Gastrocnemius medialis (tissue), 4 donors: ENCODE measurements at regions not wholly inside any gene's neighbourhood (a gene's known extent, or its start where the extent isn't known, plus 50 kb on each side); places are given as distances from the start of the nearest gene placed in this dataset.

Experiments used
- ATAC-seq, 2 donors: fragments of 150-250 bp; one replicate each; pipeline ENCODE4 v1.9.1; 2016
- DNase-seq, 2 donors: peaks; one replicate each; pipeline ENCODE4 v3.0.0-alpha.2; 2019
- H3K27ac ChIP-seq, 4 donors: fragments of 200-600 bp; sonication (generic); 1 replicate in 1 of 4; 2 replicates in 3 of 4; pipeline ENCODE4 v1.5.1; 2016 to 2018; ENCODE audit warnings: mild to moderate bottlenecking in 2 of 4, moderate library complexity in 1 of 4
- H3K27me3 ChIP-seq, 3 donors: fragments of 200-600 bp; sonication (generic) in 2 of 3; 1 replicate in 1 of 3; 2 replicates in 2 of 3; pipeline versions ENCODE4 v1.5.1 to v1.6.0; 2016 to 2019; ENCODE audit warnings: mild to moderate bottlenecking in 1 of 3, moderate library complexity in 1 of 3
- H3K36me3 ChIP-seq, 2 donors: fragments of 200-600 bp; sonication (generic) in 1 of 2; one replicate each; pipeline ENCODE4 v1.5.1; 2017 to 2018
- H3K4me1 ChIP-seq, 2 donors: fragments of 200-600 bp; sonication (generic) in 1 of 2; one replicate each; pipeline ENCODE4 v1.5.1; 2016 to 2017; ENCODE audit warnings: mild to moderate bottlenecking in 2 of 2
- H3K4me3 ChIP-seq, 4 donors: fragments of 200-600 bp; sonication (generic) in 3 of 4; 1 replicate in 1 of 4; 2 replicates in 3 of 4; pipeline ENCODE4 v1.5.1; 2016 to 2019; ENCODE audit warnings: mild to moderate bottlenecking in 2 of 4
- H3K9me3 ChIP-seq, 3 donors: fragments of 200-600 bp; sonication (generic) in 2 of 3; 1 replicate in 1 of 3; 2 replicates in 2 of 3; pipeline ENCODE4 v1.5.1; 2016 to 2019
- POLR2A ChIP-seq, 2 donors: fragments of 450-650 bp; IDR thresholded peaks; one replicate each; pipeline ENCODE4 v1.6.1; 2017; ENCODE audit warnings: antibody characterized with exemption in 2 of 2, mild to moderate bottlenecking in 2 of 2, moderate library complexity in 2 of 2
- in situ Hi-C, 4 donors: fragments of 200-750 bp; cut with MboI; loops; one replicate each; pipeline versions ENCODE4 v1.15.0 to v1.8.0; 2017; ENCODE audit warnings: low sequenced_read_pairs in 4 of 4
- intact Hi-C: fragments of 100-400 bp; cut with DNase I; formaldehyde crosslinking; loops from one replicate; pipeline ENCODE4 v1.15.1; 2023; ENCODE audit warnings: low total_unique reads
- TF ChIP-seq, protein P1 (sequence below), 5 experiments: fragments of 450-650 bp in 3 of 5; fragments of 200-600 bp in 2 of 5; sonication (generic) in 2 of 5; IDR thresholded peaks in 4 of 5; conservative IDR thresholded peaks in 1 of 5; 1 replicate in 4 of 5; 2 replicates in 1 of 5; pipeline ENCODE4 v1.5.1; 2016 to 2019; ENCODE audit warnings: antibody characterized with exemption in 5 of 5, mild to moderate bottlenecking in 3 of 5, moderate library complexity in 3 of 5

DNA sequence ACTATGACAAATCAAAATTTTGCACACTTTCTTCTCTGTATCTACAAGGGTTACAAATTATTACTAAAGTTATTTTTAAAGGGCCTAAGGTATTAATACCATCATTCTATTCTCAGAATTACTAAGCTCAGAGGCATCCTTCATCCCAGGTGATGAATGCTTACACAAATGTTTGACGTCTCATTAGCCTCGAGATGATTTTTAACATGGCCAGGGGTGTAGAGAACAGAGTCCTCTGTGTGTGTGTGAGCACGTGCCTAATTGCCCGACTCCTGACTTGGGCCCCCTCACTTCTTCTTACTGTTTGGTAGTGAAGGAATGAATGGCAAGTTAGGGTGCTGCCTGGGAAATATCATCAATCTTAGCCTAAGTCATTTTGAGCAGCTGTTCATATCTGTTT, 221.1 kb downstream of the ENC1 start:
- in situ Hi-C loops (loop anchor here in 1 of 4 donors (25.0 kb wide), 1 partner anchor 218 kb away; the partner anchor contains the start of gene ENC1), intact Hi-C loops (no loop called here)
- no peak for TF ChIP-seq POLR2A (IDR thresholded peaks at IDR 0.05)
- TF ChIP-seq, protein P1, sequence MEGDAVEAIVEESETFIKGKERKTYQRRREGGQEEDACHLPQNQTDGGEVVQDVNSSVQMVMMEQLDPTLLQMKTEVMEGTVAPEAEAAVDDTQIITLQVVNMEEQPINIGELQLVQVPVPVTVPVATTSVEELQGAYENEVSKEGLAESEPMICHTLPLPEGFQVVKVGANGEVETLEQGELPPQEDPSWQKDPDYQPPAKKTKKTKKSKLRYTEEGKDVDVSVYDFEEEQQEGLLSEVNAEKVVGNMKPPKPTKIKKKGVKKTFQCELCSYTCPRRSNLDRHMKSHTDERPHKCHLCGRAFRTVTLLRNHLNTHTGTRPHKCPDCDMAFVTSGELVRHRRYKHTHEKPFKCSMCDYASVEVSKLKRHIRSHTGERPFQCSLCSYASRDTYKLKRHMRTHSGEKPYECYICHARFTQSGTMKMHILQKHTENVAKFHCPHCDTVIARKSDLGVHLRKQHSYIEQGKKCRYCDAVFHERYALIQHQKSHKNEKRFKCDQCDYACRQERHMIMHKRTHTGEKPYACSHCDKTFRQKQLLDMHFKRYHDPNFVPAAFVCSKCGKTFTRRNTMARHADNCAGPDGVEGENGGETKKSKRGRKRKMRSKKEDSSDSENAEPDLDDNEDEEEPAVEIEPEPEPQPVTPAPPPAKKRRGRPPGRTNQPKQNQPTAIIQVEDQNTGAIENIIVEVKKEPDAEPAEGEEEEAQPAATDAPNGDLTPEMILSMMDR (IDR thresholded peaks at IDR 0.05 in 4 of 5, conservative IDR thresholded peaks at IDR 0.05 in 1 of 5): no peak
- Histone ChIP-seq H3K27me3 (no peaks in the 10 kb centered on the region), H3K27ac (no peak overlapping the region), H3K36me3 (no peaks in the 10 kb centered on the region), H3K9me3 (no peaks in the 10 kb centered on the region), H3K4me3 (no peak overlapping the region), H3K4me1 (peaks cover 18 to 29% of the 10 kb centered on the region in 2 donors)
- DNase-seq (no peak), ATAC-seq (no peak)

DNA sequence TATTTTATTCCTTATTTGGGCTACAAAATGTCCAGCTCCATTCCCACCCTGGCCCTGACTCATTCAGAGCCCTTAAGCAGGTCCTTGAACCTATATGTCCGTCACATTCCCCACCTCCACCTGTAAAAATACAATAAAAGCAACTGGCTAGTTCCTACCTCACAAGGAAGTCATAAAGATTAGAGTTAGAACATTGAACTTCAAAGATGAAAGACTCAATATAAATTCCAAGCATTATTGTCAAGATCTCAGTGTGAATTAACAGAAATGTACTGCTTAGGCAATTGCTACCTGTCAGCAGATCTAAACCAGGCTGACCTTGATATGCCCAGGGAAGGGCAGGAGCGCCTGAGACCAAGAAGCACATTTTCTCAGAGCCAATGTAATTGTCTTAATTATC, 221.8 kb downstream of the ENC1 start:
- Histone ChIP-seq H3K27ac (no peak overlapping the region), H3K9me3 (no peaks in the 10 kb centered on the region), H3K36me3 (no peaks in the 10 kb centered on the region), H3K27me3 (no peaks in the 10 kb centered on the region), H3K4me3 (no peak overlapping the region), H3K4me1 (peaks cover 18 to 24% of the 10 kb centered on the region in 2 donors)
- intact Hi-C loops (no loop called here), in situ Hi-C loops (loop anchor here in 1 of 4 donors (25.0 kb wide), 1 partner anchor 219 kb away; the partner anchor contains the start of gene ENC1)
- TF ChIP-seq, protein P1 (IDR thresholded peaks at IDR 0.05 in 4 of 5, conservative IDR thresholded peaks at IDR 0.05 in 1 of 5): no peak
- no peak for TF ChIP-seq POLR2A (IDR thresholded peaks at IDR 0.05)
- DNase-seq (no peak), ATAC-seq (peak in 1 of 2 donors; percentile 27)

DNA sequence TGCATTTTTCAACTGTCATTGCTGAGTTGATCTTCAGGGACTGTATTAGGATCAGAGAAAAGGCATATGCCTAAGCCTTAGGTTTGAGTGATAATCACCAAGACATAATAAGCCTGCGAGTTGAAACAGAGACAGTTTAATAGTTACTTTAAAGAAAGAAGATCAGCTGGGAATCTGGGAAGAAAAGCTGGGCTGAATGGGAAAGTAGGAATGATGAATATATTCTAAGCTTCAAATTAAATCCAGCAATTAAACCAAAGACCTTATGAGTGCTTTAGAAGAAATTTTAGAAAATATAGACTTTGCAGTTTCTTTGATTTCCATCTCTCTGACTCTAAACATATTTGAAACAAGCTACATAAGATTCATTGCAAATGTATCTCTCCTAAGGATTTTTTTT, 222.3 kb downstream of the ENC1 start:
- TF ChIP-seq, protein P1 (IDR thresholded peaks at IDR 0.05 in 4 of 5, conservative IDR thresholded peaks at IDR 0.05 in 1 of 5): no peak
- no peak for TF ChIP-seq POLR2A (IDR thresholded peaks at IDR 0.05)
- H3K27me3 ChIP-seq: no peaks in the 10 kb centered on the region
- H3K9me3 ChIP-seq: no peaks in the 10 kb centered on the region
- no peak for DNase-seq
- no peak overlapping the region for H3K4me3 ChIP-seq
- in situ Hi-C loops (loop anchor here in 1 of 4 donors (25.0 kb wide), 1 partner anchor 219 kb away; the partner anchor contains the start of gene ENC1), intact Hi-C loops (no loop called here)
- peaks cover 18 to 24% of the 10 kb centered on the region in 2 donors for H3K4me1 ChIP-seq
- H3K27ac ChIP-seq: no peak overlapping the region
- H3K36me3 ChIP-seq: no peaks in the 10 kb centered on the region
- no peak for ATAC-seq

DNA sequence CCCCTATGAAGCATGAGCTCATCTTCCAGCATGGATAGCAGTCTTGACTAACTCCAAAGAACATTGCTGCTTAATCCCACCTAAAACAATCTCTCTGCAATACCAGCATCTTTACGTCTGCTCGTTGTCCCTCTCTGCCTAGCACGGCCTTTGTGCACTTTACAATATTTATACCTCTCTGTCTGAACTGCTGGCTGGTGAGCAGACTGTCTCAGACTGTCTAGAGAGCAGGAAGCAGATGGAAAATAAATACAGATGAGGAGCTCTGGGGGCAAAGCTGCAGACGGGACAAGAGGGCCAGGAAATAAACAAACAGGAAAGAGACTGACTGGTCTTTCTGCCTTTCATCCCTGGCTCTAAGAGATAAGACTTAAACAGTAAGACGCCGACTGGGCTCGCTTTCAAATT, 224.8 kb downstream of the ENC1 start:
- Histone ChIP-seq H3K27ac (no peak overlapping the region), H3K27me3 (no peaks in the 10 kb centered on the region), H3K9me3 (no peaks in the 10 kb centered on the region), H3K36me3 (no peaks in the 10 kb centered on the region), H3K4me1 (peaks cover 13 to 21% of the 10 kb centered on the region in 2 donors), H3K4me3 (no peak overlapping the region)
- DNase-seq: no peak
- no peak for ATAC-seq
- TF ChIP-seq POLR2A (IDR thresholded peaks at IDR 0.05): no peak
- TF ChIP-seq, protein P1 (IDR thresholded peaks at IDR 0.05 in 4 of 5, conservative IDR thresholded peaks at IDR 0.05 in 1 of 5): no peak
- intact Hi-C loops (no loop called here), in situ Hi-C loops (loop anchor here in 1 of 4 donors (25.0 kb wide), 1 partner anchor 222 kb away; the partner anchor contains the start of gene ENC1)

DNA sequence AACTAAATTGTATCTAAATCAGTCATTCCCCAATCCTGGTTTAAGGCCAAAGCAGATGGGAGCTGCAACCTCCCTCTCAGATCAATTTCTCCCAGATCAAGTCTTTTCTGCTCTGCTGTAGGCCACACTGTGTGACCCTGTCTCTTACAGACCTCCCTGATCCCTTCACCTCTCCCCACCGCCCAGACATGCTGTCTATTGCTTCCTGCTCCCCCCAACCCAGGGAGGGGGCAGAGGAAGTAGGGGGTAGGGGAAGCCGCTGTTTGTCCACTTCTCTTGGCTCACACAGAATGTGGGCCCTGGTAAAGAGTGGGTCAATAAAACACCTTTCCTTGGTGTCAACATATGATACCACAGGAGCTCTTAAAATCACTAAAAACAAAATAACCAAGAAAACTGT, 226.3 kb downstream of the ENC1 start:
- Histone ChIP-seq H3K27me3 (no peaks in the 10 kb centered on the region), H3K36me3 (no peaks in the 10 kb centered on the region), H3K4me3 (no peak overlapping the region), H3K27ac (no peak overlapping the region), H3K9me3 (no peaks in the 10 kb centered on the region), H3K4me1 (peaks cover 21 to 22% of the 10 kb centered on the region in 2 donors)
- in situ Hi-C loops: loop anchor here in 1 of 4 donors (25.0 kb wide), 1 partner anchor 223 kb away; the partner anchor contains the start of gene ENC1
- TF ChIP-seq POLR2A (IDR thresholded peaks at IDR 0.05): no peak
- TF ChIP-seq, protein P1 (IDR thresholded peaks at IDR 0.05 in 4 of 5, conservative IDR thresholded peaks at IDR 0.05 in 1 of 5): no peak
- DNase-seq: no peak
- intact Hi-C loops: no loop called here
- no peak for ATAC-seq
